Progenitor cell of endocrine pancreas (in vitro differentiated cells): ENCODE measurements at regions not wholly inside any gene's neighbourhood (a gene's known extent, or its start where the extent isn't known, plus 50 kb on each side); places are given as distances from the start of the nearest gene placed in this dataset.
"Not testable (repeated sequence)": the region's sequence is repeated elsewhere in the genome, so short reads cannot be mapped to it uniquely, and the experiment has no call there.

Source experiments
- DNase-seq: peaks from one replicate; pipeline ENCODE4 v3.0.0; 2021; ENCODE audit warnings: low spot score; ENCODE audit not compliant: unreplicated experiment
- H3K27ac Mint-ChIP-seq: 2 replicates; pipeline ENCODE4 v1.8.0; 2021; ENCODE audit warnings: mild to moderate bottlenecking, moderate library complexity, mixed read lengths
- H3K27me3 Mint-ChIP-seq: 2 replicates; pipeline ENCODE4 v1.8.0; 2021; ENCODE audit warnings: mixed read lengths
- H3K36me3 Mint-ChIP-seq: 2 replicates; pipeline ENCODE4 v1.8.0; 2022; ENCODE audit warnings: mixed read lengths; ENCODE audit not compliant: insufficient read depth
- H3K4me1 Mint-ChIP-seq: 2 replicates; pipeline ENCODE4 v1.8.0; 2021; ENCODE audit warnings: low read depth, mixed read lengths
- H3K4me3 Mint-ChIP-seq: 2 replicates; pipeline ENCODE4 v1.8.0; 2021; ENCODE audit warnings: low read depth, mild to moderate bottlenecking, moderate library complexity, mixed read lengths
- H3K9me3 Mint-ChIP-seq: 2 replicates; pipeline ENCODE4 v1.8.0; 2021; ENCODE audit warnings: low read depth, mixed read lengths
- CTCF ChIP-seq: fragments of 200-600 bp; sonication (generic); IDR thresholded peaks from one replicate; pipeline ENCODE4 v1.5.0; 2021; ENCODE audit warnings: antibody characterized with exemption, mild to moderate bottlenecking; ENCODE audit not compliant: unreplicated experiment

- Mint-ChIP-seq H3K9me3 (peaks cover 7% of the 10 kb centered on the region), H3K4me1 (peaks cover 4% of the 10 kb centered on the region), H3K4me3 (no peak overlapping the region), H3K27me3 (no peaks in the 10 kb centered on the region), H3K27ac (no peak overlapping the region), H3K36me3 (no peaks in the 10 kb centered on the region)
- TF ChIP-seq CTCF: no peak
- no peak for DNase-seq
Measured at GRCh38 chr6:114634016-114634415, 291.2 kb upstream of the HS3ST5 start.

- DNase-seq, H3K4me3 Mint-ChIP-seq, H3K36me3 Mint-ChIP-seq, H3K9me3 Mint-ChIP-seq, H3K27me3 Mint-ChIP-seq, H3K4me1 Mint-ChIP-seq, H3K27ac Mint-ChIP-seq: not testable (repeated sequence)
Measured at GRCh38 chr6:114626226-114626625, 283.4 kb upstream of the HS3ST5 start.

GRCh38 chr6:114619621-114620200 is 276.9 kb upstream of the HS3ST5 start:
- no peak overlapping the region for H3K27ac Mint-ChIP-seq
- no peaks in the 10 kb centered on the region for H3K9me3 Mint-ChIP-seq
- H3K36me3 Mint-ChIP-seq: no peaks in the 10 kb centered on the region

GRCh38 chr6:114611696-114612095 is 268.9 kb upstream of the HS3ST5 start:
- no peak for TF ChIP-seq CTCF
- no peak for DNase-seq
- Mint-ChIP-seq H3K4me1 (no peaks in the 10 kb centered on the region), H3K4me3 (no peak overlapping the region), H3K9me3 (peaks cover 3% of the 10 kb centered on the region), H3K36me3 (no peaks in the 10 kb centered on the region), H3K27ac (no peak overlapping the region), H3K27me3 (no peaks in the 10 kb centered on the region)

More at GRCh38 chr6:114619621-114620200, 276.9 kb upstream of the HS3ST5 start:
- no peak for DNase-seq
- TF ChIP-seq CTCF: no peak
- Mint-ChIP-seq H3K4me1 (no peaks in the 10 kb centered on the region), H3K4me3 (no peak overlapping the region), H3K27me3 (no peaks in the 10 kb centered on the region)

GRCh38 chr6:114608091-114608490 is 265.3 kb upstream of the HS3ST5 start:
- no peak overlapping the region for H3K4me3 Mint-ChIP-seq
- no peaks in the 10 kb centered on the region for H3K27me3 Mint-ChIP-seq
- no peak for DNase-seq
- no peaks in the 10 kb centered on the region for H3K36me3 Mint-ChIP-seq
- H3K27ac Mint-ChIP-seq: no peak overlapping the region
- TF ChIP-seq CTCF: no peak
- H3K9me3 Mint-ChIP-seq: peaks cover 3% of the 10 kb centered on the region
- no peaks in the 10 kb centered on the region for H3K4me1 Mint-ChIP-seq

- Mint-ChIP-seq H3K9me3 (peaks cover 1% of the 10 kb centered on the region), H3K27ac (no peak overlapping the region), H3K4me1 (no peaks in the 10 kb centered on the region), H3K4me3 (no peak overlapping the region), H3K36me3 (no peaks in the 10 kb centered on the region), H3K27me3 (no peaks in the 10 kb centered on the region)
- TF ChIP-seq CTCF: no peak
- DNase-seq: no peak
Measured at GRCh38 chr6:114605656-114606055, 262.8 kb upstream of the HS3ST5 start.
